Activated CD8-positive, alpha-beta memory T cell treated with anti-CD3 and anti-CD28 coated beads, Interleukin-2, amount 50 U/mL, for 24 hours (primary cell): ENCODE measurements at regions not wholly inside any gene's neighbourhood (a gene's known extent, or its start where the extent isn't known, plus 50 kb on each side); places are given as distances from the start of the nearest gene placed in this dataset.

Experiments used
- DNase-seq: peaks from one replicate; pipeline ENCODE4 v3.0.0-alpha.2; 2020; ENCODE audit errors: extremely low read depth

GRCh38 chr3:110530902-110531301 is 540.7 kb upstream of the NECTIN3 start:
- no peak for DNase-seq

GRCh38 chr3:110533089-110533488 is 538.5 kb upstream of the NECTIN3 start:
- DNase-seq: no peak

GRCh38 chr3:110542552-110543150 is 529.0 kb upstream of the NECTIN3 start:
- no peak for DNase-seq

- no peak for DNase-seq
Observed at GRCh38 chr3:110544730-110545129, 526.9 kb upstream of the NECTIN3 start.

- DNase-seq: no peak
Observed at GRCh38 chr3:110550511-110550910, 521.1 kb upstream of the NECTIN3 start.

- DNase-seq: no peak
Observed at GRCh38 chr3:110562621-110563020, 509.0 kb upstream of the NECTIN3 start.

GRCh38 chr3:110564674-110565073 is 506.9 kb upstream of the NECTIN3 start:
- no peak for DNase-seq

GRCh38 chr3:110567029-110567428 is 504.6 kb upstream of the NECTIN3 start:
- no peak for DNase-seq

- no peak for DNase-seq
Observed at GRCh38 chr3:110568246-110568645, 503.4 kb upstream of the NECTIN3 start.

GRCh38 chr3:110569073-110569472 is 502.5 kb upstream of the NECTIN3 start:
- no peak for DNase-seq

- no peak for DNase-seq
Observed at GRCh38 chr3:110575702-110576101, 495.9 kb upstream of the NECTIN3 start.

GRCh38 chr3:110576960-110577359 is 494.7 kb upstream of the NECTIN3 start:
- DNase-seq: no peak

GRCh38 chr3:110577854-110578253 is 493.8 kb upstream of the NECTIN3 start:
- no peak for DNase-seq

- no peak for DNase-seq
Observed at GRCh38 chr3:110579840-110580550, 491.6 kb upstream of the NECTIN3 start.

GRCh38 chr3:110583373-110583935 is 488.2 kb upstream of the NECTIN3 start:
- DNase-seq: no peak

GRCh38 chr3:110588906-110589305 is 482.7 kb upstream of the NECTIN3 start:
- DNase-seq: no peak

GRCh38 chr3:110589341-110589740 is 482.3 kb upstream of the NECTIN3 start:
- no peak for DNase-seq

- no peak for DNase-seq
Observed at GRCh38 chr3:110593749-110594148, 477.9 kb upstream of the NECTIN3 start.

GRCh38 chr3:110598847-110599490 is 472.6 kb upstream of the NECTIN3 start:
- no peak for DNase-seq

GRCh38 chr3:110608566-110608965 is 463.1 kb upstream of the NECTIN3 start:
- DNase-seq: no peak

- DNase-seq: no peak
Observed at GRCh38 chr3:110612045-110612444, 459.6 kb upstream of the NECTIN3 start.

- DNase-seq: no peak
Observed at GRCh38 chr3:110614186-110614585, 457.4 kb upstream of the NECTIN3 start.

GRCh38 chr3:110615454-110615853 is 456.2 kb upstream of the NECTIN3 start:
- DNase-seq: no peak
